Progenitor cell of endocrine pancreas (in vitro differentiated cells): ENCODE measurements at regions not wholly inside any gene's neighbourhood (a gene's known extent, or its start where the extent isn't known, plus 50 kb on each side); places are given as distances from the start of the nearest gene placed in this dataset.

ENCODE experiments used
- DNase-seq: peaks from one replicate; pipeline ENCODE4 v3.0.0; 2021; ENCODE audit warnings: low spot score; ENCODE audit not compliant: unreplicated experiment
- H3K27ac Mint-ChIP-seq: 2 replicates; pipeline ENCODE4 v1.8.0; 2021; ENCODE audit warnings: mild to moderate bottlenecking, moderate library complexity, mixed read lengths
- H3K27me3 Mint-ChIP-seq: 2 replicates; pipeline ENCODE4 v1.8.0; 2021; ENCODE audit warnings: mixed read lengths
- H3K36me3 Mint-ChIP-seq: 2 replicates; pipeline ENCODE4 v1.8.0; 2022; ENCODE audit warnings: mixed read lengths; ENCODE audit not compliant: insufficient read depth
- H3K4me1 Mint-ChIP-seq: 2 replicates; pipeline ENCODE4 v1.8.0; 2021; ENCODE audit warnings: low read depth, mixed read lengths
- H3K4me3 Mint-ChIP-seq: 2 replicates; pipeline ENCODE4 v1.8.0; 2021; ENCODE audit warnings: low read depth, mild to moderate bottlenecking, moderate library complexity, mixed read lengths
- H3K9me3 Mint-ChIP-seq: 2 replicates; pipeline ENCODE4 v1.8.0; 2021; ENCODE audit warnings: low read depth, mixed read lengths
- CTCF ChIP-seq: fragments of 200-600 bp; sonication (generic); IDR thresholded peaks from one replicate; pipeline ENCODE4 v1.5.0; 2021; ENCODE audit warnings: antibody characterized with exemption, mild to moderate bottlenecking; ENCODE audit not compliant: unreplicated experiment

- H3K9me3 Mint-ChIP-seq = no peaks in the 10 kb centered on the region
- no peak overlapping the region for H3K27ac Mint-ChIP-seq
- no peaks in the 10 kb centered on the region for H3K36me3 Mint-ChIP-seq
- H3K27me3 Mint-ChIP-seq = no peaks in the 10 kb centered on the region
- no peak for TF ChIP-seq CTCF
- peaks cover 3% of the 10 kb centered on the region for H3K4me1 Mint-ChIP-seq
- no peak overlapping the region for H3K4me3 Mint-ChIP-seq
- no peak for DNase-seq
These were observed 677.8 kb upstream of the ROBO1 start for GRCh38 chr3:80445641-80446040.

GRCh38 chr3:80445053-80445452, 677.3 kb upstream of the ROBO1 start:
- Mint-ChIP-seq H3K4me1 (peaks cover 3% of the 10 kb centered on the region), H3K36me3 (no peaks in the 10 kb centered on the region), H3K27me3 (no peaks in the 10 kb centered on the region), H3K27ac (no peak overlapping the region), H3K9me3 (no peaks in the 10 kb centered on the region), H3K4me3 (no peak overlapping the region)
- no peak for TF ChIP-seq CTCF
- DNase-seq = no peak

DNA sequence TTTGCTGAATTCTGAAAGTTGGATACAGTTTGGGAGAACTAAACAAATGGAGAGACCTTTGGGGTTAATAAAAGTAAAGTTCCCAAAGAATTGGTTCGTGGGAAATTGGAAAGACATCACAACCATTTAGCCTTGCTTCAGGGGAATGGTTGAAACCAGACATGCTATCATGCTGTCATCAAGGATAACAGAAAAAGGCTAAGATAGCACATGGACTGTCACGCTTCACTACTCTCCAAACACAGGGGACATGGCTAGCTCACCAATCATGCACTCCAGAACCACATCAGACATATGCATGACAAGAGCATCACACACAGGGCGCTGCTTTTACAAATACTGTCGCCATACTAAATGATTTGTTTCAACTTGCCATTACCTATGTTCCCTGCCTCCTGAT, 671.7 kb upstream of the ROBO1 start:
- no peak for TF ChIP-seq CTCF
- H3K9me3 Mint-ChIP-seq = no peaks in the 10 kb centered on the region
- H3K27me3 Mint-ChIP-seq = no peaks in the 10 kb centered on the region
- H3K4me3 Mint-ChIP-seq = no peak overlapping the region
- H3K36me3 Mint-ChIP-seq = no peaks in the 10 kb centered on the region
- H3K4me1 Mint-ChIP-seq = peaks cover 7% of the 10 kb centered on the region
- no peak overlapping the region for H3K27ac Mint-ChIP-seq
- DNase-seq = no peak

DNA sequence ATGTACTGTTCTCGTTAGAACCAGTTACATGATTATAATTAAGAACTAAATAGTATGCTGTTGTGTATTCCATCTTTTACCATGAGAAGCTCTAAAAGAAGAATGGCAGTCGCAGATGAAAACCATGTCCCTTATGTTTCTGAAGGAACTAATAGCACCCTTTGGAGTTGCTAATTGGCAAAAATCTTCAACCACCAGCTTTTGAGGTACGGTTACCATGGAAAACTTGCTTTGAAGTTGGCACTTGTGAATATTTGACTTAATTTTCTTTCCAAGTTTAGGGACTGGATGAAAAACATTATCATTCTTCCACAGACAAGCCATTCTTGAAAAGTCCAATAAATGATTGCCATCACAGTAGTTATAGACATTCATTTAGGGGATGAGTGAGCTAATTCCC, 666.6 kb upstream of the ROBO1 start:
- DNase-seq = no peak
- H3K36me3 Mint-ChIP-seq = no peaks in the 10 kb centered on the region
- peaks cover 5% of the 10 kb centered on the region for H3K4me1 Mint-ChIP-seq
- no peak for TF ChIP-seq CTCF
- H3K27ac Mint-ChIP-seq = no peak overlapping the region
- no peaks in the 10 kb centered on the region for H3K27me3 Mint-ChIP-seq
- H3K9me3 Mint-ChIP-seq = peaks cover 6% of the 10 kb centered on the region
- no peak overlapping the region for H3K4me3 Mint-ChIP-seq

GRCh38 chr3:80424951-80425350, 657.2 kb upstream of the ROBO1 start:
- H3K27ac Mint-ChIP-seq = no peak overlapping the region
- H3K4me3 Mint-ChIP-seq = no peak overlapping the region
- no peak for DNase-seq
- no peaks in the 10 kb centered on the region for H3K27me3 Mint-ChIP-seq
- peaks cover 2% of the 10 kb centered on the region for H3K4me1 Mint-ChIP-seq
- TF ChIP-seq CTCF = no peak
- H3K9me3 Mint-ChIP-seq = peaks cover 2% of the 10 kb centered on the region
- H3K36me3 Mint-ChIP-seq = no peaks in the 10 kb centered on the region
